C4-2B (cell line): ENCODE measurements at regions not wholly inside any gene's neighbourhood (a gene's known extent, or its start where the extent isn't known, plus 50 kb on each side); places are given as distances from the start of the nearest gene placed in this dataset.

Experiments used
- CTCF ChIP-seq: fragments of 450-650 bp; conservative IDR thresholded peaks from 2 replicates; pipeline ENCODE4 v1.5.1; 2017; ENCODE audit warnings: mild to moderate bottlenecking
- ZFX ChIP-seq: fragments of 450-650 bp; IDR thresholded peaks from 2 replicates; pipeline ENCODE4 v1.6.1; 2017

- TF ChIP-seq CTCF (no peak), ZFX (no peak)
Measured at GRCh38 chr2:83686863-83687262, 772.2 kb downstream of the SUCLG1 start.
